ENCODE measurements at regions not wholly inside any gene's neighbourhood (a gene's known extent, or its start where the extent isn't known, plus 50 kb on each side); places are given as distances from the start of the nearest gene placed in this dataset.

- no peaks in the 10 kb centered on the region for H3K9me3 ChIP-seq (ENCODE audit: insufficient read depth, low read length, severe bottlenecking)
- H3K27me3 ChIP-seq (ENCODE audit: insufficient read depth, low read length, poor library complexity): no peaks in the 10 kb centered on the region
- no peak overlapping the region for H3K9ac ChIP-seq (ENCODE audit: low read depth, low read length)
- TF ChIP-seq EZH2 (IDR thresholded peaks at IDR 0.05; ENCODE audit: borderline replicate concordance, low read depth, low read length, severe bottlenecking): no peak
- TF ChIP-seq, protein P1, sequence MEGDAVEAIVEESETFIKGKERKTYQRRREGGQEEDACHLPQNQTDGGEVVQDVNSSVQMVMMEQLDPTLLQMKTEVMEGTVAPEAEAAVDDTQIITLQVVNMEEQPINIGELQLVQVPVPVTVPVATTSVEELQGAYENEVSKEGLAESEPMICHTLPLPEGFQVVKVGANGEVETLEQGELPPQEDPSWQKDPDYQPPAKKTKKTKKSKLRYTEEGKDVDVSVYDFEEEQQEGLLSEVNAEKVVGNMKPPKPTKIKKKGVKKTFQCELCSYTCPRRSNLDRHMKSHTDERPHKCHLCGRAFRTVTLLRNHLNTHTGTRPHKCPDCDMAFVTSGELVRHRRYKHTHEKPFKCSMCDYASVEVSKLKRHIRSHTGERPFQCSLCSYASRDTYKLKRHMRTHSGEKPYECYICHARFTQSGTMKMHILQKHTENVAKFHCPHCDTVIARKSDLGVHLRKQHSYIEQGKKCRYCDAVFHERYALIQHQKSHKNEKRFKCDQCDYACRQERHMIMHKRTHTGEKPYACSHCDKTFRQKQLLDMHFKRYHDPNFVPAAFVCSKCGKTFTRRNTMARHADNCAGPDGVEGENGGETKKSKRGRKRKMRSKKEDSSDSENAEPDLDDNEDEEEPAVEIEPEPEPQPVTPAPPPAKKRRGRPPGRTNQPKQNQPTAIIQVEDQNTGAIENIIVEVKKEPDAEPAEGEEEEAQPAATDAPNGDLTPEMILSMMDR (IDR thresholded peaks at IDR 0.05; ENCODE audit: borderline replicate concordance, extremely low read depth, low read length, poor library complexity, severe bottlenecking): no peak
- H3K4me2 ChIP-seq (ENCODE audit: insufficient read depth, low read length): no peak overlapping the region
- no peak overlapping the region for H3K27ac ChIP-seq (ENCODE audit: low read length)
- no peaks in the 10 kb centered on the region for H4K20me1 ChIP-seq (ENCODE audit: insufficient read depth, low read length)
- ATAC-seq (ENCODE audit: insufficient read depth, low read depth) (no peak), DNase-seq (no peak)
- H2AFZ ChIP-seq (ENCODE audit: low read depth, low read length): no peak overlapping the region
- H3K36me3 ChIP-seq (ENCODE audit: insufficient read depth, low read length): no peaks in the 10 kb centered on the region
- H3K4me1 ChIP-seq (ENCODE audit: insufficient read depth, low read length): no peaks in the 10 kb centered on the region
- no peak overlapping the region for H3K4me3 ChIP-seq (ENCODE audit: low read depth in 1 of 2, low read length in 2 of 2)
- no peaks in the 10 kb centered on the region for H3K79me2 ChIP-seq (ENCODE audit: insufficient read depth, low read length)
Measured at GRCh38 chr2:173762864-173763263, 202.3 kb downstream of the SP3 start.

DNA sequence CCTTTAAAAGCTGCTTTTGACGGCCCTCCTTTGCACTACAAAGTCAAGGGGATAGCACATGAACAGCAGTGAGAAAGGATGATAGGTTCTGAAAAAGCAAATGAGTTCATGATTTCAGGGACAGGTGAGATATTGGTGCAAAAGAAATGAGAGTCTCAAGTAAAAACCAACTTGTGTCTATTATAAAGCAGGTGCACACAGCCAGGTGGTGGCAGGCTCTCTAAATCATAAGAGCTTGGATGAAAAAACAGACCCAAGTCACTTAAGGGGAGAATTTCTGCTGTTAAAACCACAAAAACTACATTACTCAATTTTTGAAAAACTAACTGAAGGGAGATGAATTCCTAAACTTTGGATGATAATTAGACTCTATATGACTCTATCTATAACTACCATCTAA lies 201.5 kb downstream of the SP3 start:
- Histone ChIP-seq H3K4me3 (ENCODE audit: low read depth in 1 of 2, low read length in 2 of 2) (no peak overlapping the region), H3K27ac (ENCODE audit: low read length) (no peak overlapping the region), H3K79me2 (ENCODE audit: insufficient read depth, low read length) (no peaks in the 10 kb centered on the region), H3K27me3 (ENCODE audit: insufficient read depth, low read length, poor library complexity) (no peaks in the 10 kb centered on the region), H3K4me1 (ENCODE audit: insufficient read depth, low read length) (no peaks in the 10 kb centered on the region), H3K9me3 (ENCODE audit: insufficient read depth, low read length, severe bottlenecking) (no peaks in the 10 kb centered on the region), H3K36me3 (ENCODE audit: insufficient read depth, low read length) (no peaks in the 10 kb centered on the region), H4K20me1 (ENCODE audit: insufficient read depth, low read length) (no peaks in the 10 kb centered on the region), H3K4me2 (ENCODE audit: insufficient read depth, low read length) (no peak overlapping the region), H2AFZ (ENCODE audit: low read depth, low read length) (no peak overlapping the region), H3K9ac (ENCODE audit: low read depth, low read length) (no peak overlapping the region)
- TF ChIP-seq EZH2 (IDR thresholded peaks at IDR 0.05; ENCODE audit: borderline replicate concordance, low read depth, low read length, severe bottlenecking): no peak
- TF ChIP-seq, protein P1 (IDR thresholded peaks at IDR 0.05; ENCODE audit: borderline replicate concordance, extremely low read depth, low read length, poor library complexity, severe bottlenecking): no peak
- ATAC-seq (ENCODE audit: insufficient read depth, low read depth) (no peak), DNase-seq (no peak)

DNA sequence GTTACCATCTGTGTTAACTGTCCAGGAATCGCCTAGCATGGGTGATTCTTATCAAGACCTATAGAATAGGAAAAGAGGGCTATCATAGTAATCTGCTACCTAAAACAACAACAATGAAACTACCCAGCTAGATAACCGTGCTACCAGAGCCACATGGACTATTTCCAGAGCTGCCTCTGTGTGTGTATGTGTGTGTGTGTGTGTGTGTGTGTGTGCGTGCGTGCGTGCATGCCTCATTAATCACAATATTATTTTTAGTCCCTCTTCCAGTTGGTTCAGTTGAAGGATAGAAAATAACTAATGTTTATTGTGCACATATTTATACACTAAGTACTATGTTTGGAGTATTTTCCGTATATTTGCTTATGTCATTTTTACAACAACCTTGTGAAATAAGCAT lies 201.1 kb downstream of the SP3 start:
- H3K27ac ChIP-seq (ENCODE audit: low read length): no peak overlapping the region
- H3K79me2 ChIP-seq (ENCODE audit: insufficient read depth, low read length): no peaks in the 10 kb centered on the region
- H3K27me3 ChIP-seq (ENCODE audit: insufficient read depth, low read length, poor library complexity): no peaks in the 10 kb centered on the region
- no peak for TF ChIP-seq EZH2 (IDR thresholded peaks at IDR 0.05; ENCODE audit: borderline replicate concordance, low read depth, low read length, severe bottlenecking)
- TF ChIP-seq, protein P1 (IDR thresholded peaks at IDR 0.05; ENCODE audit: borderline replicate concordance, extremely low read depth, low read length, poor library complexity, severe bottlenecking): no peak
- no peaks in the 10 kb centered on the region for H3K36me3 ChIP-seq (ENCODE audit: insufficient read depth, low read length)
- H4K20me1 ChIP-seq (ENCODE audit: insufficient read depth, low read length): no peaks in the 10 kb centered on the region
- H3K4me1 ChIP-seq (ENCODE audit: insufficient read depth, low read length): no peaks in the 10 kb centered on the region
- no peak overlapping the region for H2AFZ ChIP-seq (ENCODE audit: low read depth, low read length)
- no peak overlapping the region for H3K4me2 ChIP-seq (ENCODE audit: insufficient read depth, low read length)
- DNase-seq: no peak
- H3K9me3 ChIP-seq (ENCODE audit: insufficient read depth, low read length, severe bottlenecking): no peaks in the 10 kb centered on the region
- no peak overlapping the region for H3K9ac ChIP-seq (ENCODE audit: low read depth, low read length)
- no peak overlapping the region for H3K4me3 ChIP-seq (ENCODE audit: low read depth in 1 of 2, low read length in 2 of 2)
- no peak for ATAC-seq (ENCODE audit: insufficient read depth, low read depth)

All from DND-41 (cell line).